Keratinocyte (primary cell): ENCODE measurements at regions not wholly inside any gene's neighbourhood (a gene's known extent, or its start where the extent isn't known, plus 50 kb on each side); places are given as distances from the start of the nearest gene placed in this dataset.

Source experiments
- CTCF ChIP-seq, 3 experiments: IDR thresholded peaks in 1 of 3; conservative IDR thresholded peaks in 1 of 3; optimal IDR thresholded peaks in 1 of 3; 2 replicates in 2 of 3; 3 replicates in 1 of 3; pipeline versions ENCODE3 to v1.5.1; 2011; ENCODE audit warnings: low read length in 3 of 3, mild to moderate bottlenecking in 3 of 3, moderate library complexity in 2 of 3, control low read depth in 1 of 3, inconsistent platforms in 1 of 3; ENCODE audit not compliant: insufficient read depth in 2 of 3; ENCODE audit errors: extremely low read depth in 1 of 3
- EZH2 ChIP-seq: IDR thresholded peaks from one replicate; pipeline ENCODE4 v1.6.1; 2012; ENCODE audit warnings: inconsistent platforms, mild to moderate bottlenecking, low read length, moderate library complexity

DNA sequence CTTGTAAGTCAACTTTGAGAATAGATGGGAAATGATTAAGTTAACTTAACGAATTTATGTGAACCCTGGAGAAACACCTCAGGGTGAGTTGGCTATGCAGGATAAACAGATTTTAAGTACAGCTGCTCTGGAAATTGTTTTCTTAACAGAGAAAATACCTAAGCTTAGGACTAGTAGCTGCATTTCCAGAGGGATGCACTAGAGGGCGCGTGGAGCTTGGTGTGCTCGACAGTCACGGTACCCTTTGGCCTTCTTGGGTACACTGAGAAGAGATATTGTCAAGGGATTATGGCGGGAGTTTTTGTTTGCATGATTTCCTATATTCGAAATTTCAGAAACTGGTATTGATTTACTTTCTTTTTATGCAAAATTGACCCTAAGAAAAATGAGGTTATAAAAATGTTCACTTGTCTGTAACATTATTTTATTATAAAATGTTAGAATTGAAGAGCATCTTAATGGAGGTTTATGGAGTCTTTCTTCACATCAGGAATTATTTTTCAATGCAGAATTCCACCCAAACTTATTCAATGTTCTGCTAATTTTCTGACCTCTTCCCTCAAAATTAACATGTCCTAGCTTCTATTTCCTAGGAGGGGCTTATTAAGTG, 58.4 kb upstream of the MYO3A start:
- TF ChIP-seq CTCF (optimal IDR thresholded peaks at IDR 0.05 in 1 of 3, IDR thresholded peaks at IDR 0.05 in 1 of 3, conservative IDR thresholded peaks at IDR 0.05 in 1 of 3; ENCODE audit: extremely low read depth in 1 of 3, insufficient read depth in 2 of 3, low read length in 3 of 3): peak; percentile 85 to 88 (median 85)
- TF ChIP-seq EZH2: no peak
